ENCODE measurements at regions not wholly inside any gene's neighbourhood (a gene's known extent, or its start where the extent isn't known, plus 50 kb on each side); places are given as distances from the start of the nearest gene placed in this dataset.
"Not testable (repeated sequence)": the region's sequence is repeated elsewhere in the genome, so short reads cannot be mapped to it uniquely, and the experiment has no call there.

DNA sequence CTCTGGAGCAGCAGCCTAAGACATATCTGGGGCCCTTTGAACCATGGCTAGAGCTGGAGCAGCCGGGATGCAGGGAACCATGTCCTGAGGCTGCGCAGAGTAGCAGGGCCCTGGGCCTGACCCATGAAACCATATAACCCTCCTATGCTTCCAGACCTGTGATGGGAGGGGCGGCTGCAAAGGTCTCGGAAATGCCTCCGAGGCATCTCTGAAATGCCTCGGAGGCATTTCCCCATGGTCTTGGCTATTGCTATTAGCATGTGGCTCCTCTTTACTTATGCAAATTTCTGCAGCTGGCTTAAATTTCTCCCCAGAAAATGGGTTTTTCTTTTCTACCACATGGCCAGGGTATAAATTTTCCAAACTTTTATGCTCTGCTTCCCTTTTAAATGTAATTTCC is 302.1 kb upstream of the NOTCH2NLA start:
- TF ChIP-seq L3MBTL2 (conservative IDR thresholded peaks at IDR 0.05); ZNF384 (IDR thresholded peaks at IDR 0.05); HDGF (IDR thresholded peaks at IDR 0.05; ENCODE audit: borderline replicate concordance); FOXM1 (IDR thresholded peaks at IDR 0.05; ENCODE audit: borderline replicate concordance); SUZ12 (IDR thresholded peaks at IDR 0.05); LEF1 (IDR thresholded peaks at IDR 0.05; ENCODE audit: borderline replicate concordance); FOXA1 (IDR thresholded peaks at IDR 0.05); NFRKB (IDR thresholded peaks at IDR 0.05): not testable (repeated sequence)
- TF ChIP-seq, protein P1, sequence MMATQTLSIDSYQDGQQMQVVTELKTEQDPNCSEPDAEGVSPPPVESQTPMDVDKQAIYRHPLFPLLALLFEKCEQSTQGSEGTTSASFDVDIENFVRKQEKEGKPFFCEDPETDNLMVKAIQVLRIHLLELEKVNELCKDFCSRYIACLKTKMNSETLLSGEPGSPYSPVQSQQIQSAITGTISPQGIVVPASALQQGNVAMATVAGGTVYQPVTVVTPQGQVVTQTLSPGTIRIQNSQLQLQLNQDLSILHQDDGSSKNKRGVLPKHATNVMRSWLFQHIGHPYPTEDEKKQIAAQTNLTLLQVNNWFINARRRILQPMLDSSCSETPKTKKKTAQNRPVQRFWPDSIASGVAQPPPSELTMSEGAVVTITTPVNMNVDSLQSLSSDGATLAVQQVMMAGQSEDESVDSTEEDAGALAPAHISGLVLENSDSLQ (IDR thresholded peaks at IDR 0.05) = not testable (repeated sequence)
